Endothelial cell of umbilical vein (primary cell): ENCODE measurements at regions not wholly inside any gene's neighbourhood (a gene's known extent, or its start where the extent isn't known, plus 50 kb on each side); places are given as distances from the start of the nearest gene placed in this dataset.

Experiments used
- CTCF ChIP-seq, 2 donors: IDR thresholded peaks; 1 replicate in 1 of 2; 2 replicates in 1 of 2; pipeline ENCODE4 v1.5.1; 2011; ENCODE audit warnings: low read length in 2 of 2, mild to moderate bottlenecking in 2 of 2, moderate library complexity in 2 of 2, control low read depth in 1 of 2, inconsistent platforms in 1 of 2, low read depth in 1 of 2; ENCODE audit not compliant: insufficient read depth in 1 of 2; ENCODE audit errors: extremely low read depth in 1 of 2
- EZH2 ChIP-seq: IDR thresholded peaks from 2 replicates; pipeline ENCODE4 v1.6.1; 2012; ENCODE audit warnings: borderline replicate concordance, low read depth, mild to moderate bottlenecking, moderate library complexity, low read length, inconsistent platforms; ENCODE audit not compliant: severe bottlenecking
- FOS ChIP-seq: IDR thresholded peaks from 2 replicates; pipeline ENCODE4 v1.6.1; 2011; ENCODE audit warnings: mild to moderate bottlenecking, low read length, moderate library complexity, borderline replicate concordance; ENCODE audit not compliant: insufficient read depth
- POLR2A ChIP-seq: IDR thresholded peaks from 2 replicates; pipeline ENCODE4 v1.6.1; 2012; ENCODE audit warnings: low read depth, mild to moderate bottlenecking, control low read depth, low read length

- no peak for TF ChIP-seq CTCF (IDR thresholded peaks at IDR 0.05; ENCODE audit: extremely low read depth in 1 of 2, insufficient read depth in 1 of 2, low read depth in 1 of 2, low read length in 2 of 2)
- no peak for TF ChIP-seq EZH2
- no peak for TF ChIP-seq POLR2A
- no peak for TF ChIP-seq FOS
Observed at GRCh38 chr7:112888781-112889180, 98.6 kb upstream of the TMEM168 start.
